Transverse colon (tissue), 3 donors: ENCODE measurements at regions not wholly inside any gene's neighbourhood (a gene's known extent, or its start where the extent isn't known, plus 50 kb on each side); places are given as distances from the start of the nearest gene placed in this dataset.

ENCODE experiments used
- CTCF ChIP-seq, 5 experiments: fragments of 200-600 bp in 3 of 5; fragments of 450-650 bp in 2 of 5; sonication (generic) in 3 of 5; IDR thresholded peaks; 1 replicate in 2 of 5; 2 replicates in 3 of 5; pipeline ENCODE4 v1.5.1; 2016 to 2017; ENCODE audit warnings: antibody characterized with exemption in 5 of 5, inconsistent platforms in 3 of 5, mild to moderate bottlenecking in 2 of 5, moderate library complexity in 1 of 5
- POLR2A ChIP-seq: fragments of 450-650 bp; IDR thresholded peaks from one replicate; pipeline ENCODE4 v1.6.1; 2016; ENCODE audit warnings: antibody characterized with exemption, mild to moderate bottlenecking, moderate library complexity

- no peak for TF ChIP-seq CTCF (IDR thresholded peaks at IDR 0.05)
- no peak for TF ChIP-seq POLR2A
These were observed 123.7 kb downstream of the MAGEB17 start for GRCh38 chrX:16290997-16291396.
